ENCODE measurements at regions not wholly inside any gene's neighbourhood (a gene's known extent, or its start where the extent isn't known, plus 50 kb on each side); places are given as distances from the start of the nearest gene placed in this dataset.

GRCh38 chr18:78809845-78810244 lies 169.8 kb upstream of the SALL3 start:
- Histone ChIP-seq H3K4me1 (ENCODE audit: control insufficient read depth in 2 of 2, insufficient read depth in 2 of 2, low read length in 2 of 2) (no peaks in the 10 kb centered on the region), H3K4me3 (ENCODE audit: low read length in 2 of 2) (no peak overlapping the region), H3K9me3 (ENCODE audit: control insufficient read depth in 2 of 2, insufficient read depth in 1 of 2, low read length in 1 of 2) (peaks cover 0 to 5% of the 10 kb centered on the region in 2 donors), H3K36me3 (ENCODE audit: control insufficient read depth in 2 of 2, insufficient read depth in 2 of 2, low read length in 1 of 2) (no peaks in the 10 kb centered on the region), H3K27ac (ENCODE audit: low read depth in 1 of 2, low read length in 1 of 2) (no peak overlapping the region), H3K27me3 (ENCODE audit: control insufficient read depth in 2 of 2, insufficient read depth in 1 of 2, low read length in 1 of 2) (peaks cover 0 to 18% of the 10 kb centered on the region in 2 donors)
- no peak for DNase-seq (ENCODE audit: low read depth in 6 of 9, low spot score in 9 of 9)
- WGBS: 96% methylated on average over 13 of the region's 13 CpGs

DNA sequence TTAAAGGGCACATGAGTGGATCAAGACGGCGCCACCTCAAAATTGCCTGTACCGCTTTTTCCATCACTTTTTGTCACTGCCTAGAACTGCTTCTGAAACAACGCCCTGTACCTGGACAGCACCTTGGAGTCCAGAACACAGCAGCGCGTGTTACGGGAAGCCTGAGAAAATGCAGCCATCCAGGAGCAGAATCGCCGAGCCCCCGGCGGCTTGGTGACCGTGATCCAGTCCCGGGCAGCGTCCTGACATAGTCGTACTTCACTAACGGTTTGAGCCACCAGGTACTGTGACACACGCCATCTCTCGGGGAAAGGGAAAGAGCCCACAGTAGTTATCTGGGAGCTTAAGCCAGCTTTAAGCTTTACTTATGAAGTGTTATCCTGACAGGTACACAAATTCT lies 168.9 kb upstream of the SALL3 start:
- H3K36me3 ChIP-seq (ENCODE audit: control insufficient read depth in 2 of 2, insufficient read depth in 2 of 2, low read length in 1 of 2): no peaks in the 10 kb centered on the region
- peaks cover 0 to 21% of the 10 kb centered on the region in 2 donors for H3K27me3 ChIP-seq (ENCODE audit: control insufficient read depth in 2 of 2, insufficient read depth in 1 of 2, low read length in 1 of 2)
- no peak for DNase-seq (ENCODE audit: low read depth in 6 of 9, low spot score in 9 of 9)
- peaks cover 0 to 5% of the 10 kb centered on the region in 2 donors for H3K9me3 ChIP-seq (ENCODE audit: control insufficient read depth in 2 of 2, insufficient read depth in 1 of 2, low read length in 1 of 2)
- no peak overlapping the region for H3K27ac ChIP-seq (ENCODE audit: low read depth in 1 of 2, low read length in 1 of 2)
- no peak overlapping the region for H3K4me3 ChIP-seq (ENCODE audit: low read length in 2 of 2)
- 94% methylated on average over 18 of the region's 18 CpGs for WGBS
- H3K4me1 ChIP-seq (ENCODE audit: control insufficient read depth in 2 of 2, insufficient read depth in 2 of 2, low read length in 2 of 2): no peaks in the 10 kb centered on the region

GRCh38 chr18:78812067-78812466 lies 167.6 kb upstream of the SALL3 start:
- Histone ChIP-seq H3K27ac (ENCODE audit: low read depth in 1 of 2, low read length in 1 of 2) (no peak overlapping the region), H3K4me1 (ENCODE audit: control insufficient read depth in 2 of 2, insufficient read depth in 2 of 2, low read length in 2 of 2) (no peaks in the 10 kb centered on the region), H3K4me3 (ENCODE audit: low read length in 2 of 2) (no peak overlapping the region), H3K9me3 (ENCODE audit: control insufficient read depth in 2 of 2, insufficient read depth in 1 of 2, low read length in 1 of 2) (peaks cover 0 to 5% of the 10 kb centered on the region in 2 donors), H3K27me3 (ENCODE audit: control insufficient read depth in 2 of 2, insufficient read depth in 1 of 2, low read length in 1 of 2) (peaks cover 0 to 21% of the 10 kb centered on the region in 2 donors), H3K36me3 (ENCODE audit: control insufficient read depth in 2 of 2, insufficient read depth in 2 of 2, low read length in 1 of 2) (no peaks in the 10 kb centered on the region)
- no peak for DNase-seq (ENCODE audit: low read depth in 6 of 9, low spot score in 9 of 9)
- WGBS: 89% methylated on average over 9 of the region's 9 CpGs

DNA sequence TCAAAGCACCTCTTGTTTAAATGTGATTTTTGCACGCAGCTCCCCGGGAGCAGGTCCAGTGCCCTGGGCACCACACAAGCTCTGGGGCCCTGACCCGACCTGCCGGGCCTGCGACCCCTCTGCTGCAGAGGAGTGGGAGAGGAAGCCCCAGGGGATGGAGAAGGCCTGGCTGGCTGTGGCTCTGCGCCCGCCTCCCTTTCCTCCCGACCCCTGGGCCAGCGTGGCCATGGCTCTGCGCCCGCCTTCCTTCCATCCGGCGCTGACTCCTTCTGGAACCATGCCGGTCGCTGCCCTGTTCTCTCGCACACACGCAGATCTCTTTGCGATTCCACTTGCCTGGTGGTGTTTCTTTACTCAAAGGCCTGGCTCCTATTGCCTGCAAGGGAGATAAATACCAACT lies 166.5 kb upstream of the SALL3 start:
- no peaks in the 10 kb centered on the region for H3K36me3 ChIP-seq (ENCODE audit: control insufficient read depth in 2 of 2, insufficient read depth in 2 of 2, low read length in 1 of 2)
- no peaks in the 10 kb centered on the region for H3K4me1 ChIP-seq (ENCODE audit: control insufficient read depth in 2 of 2, insufficient read depth in 2 of 2, low read length in 2 of 2)
- H3K9me3 ChIP-seq (ENCODE audit: control insufficient read depth in 2 of 2, insufficient read depth in 1 of 2, low read length in 1 of 2): peaks cover 0 to 5% of the 10 kb centered on the region in 2 donors
- no peak overlapping the region for H3K4me3 ChIP-seq (ENCODE audit: low read length in 2 of 2)
- DNase-seq (ENCODE audit: low read depth in 6 of 9, low spot score in 9 of 9): no peak
- H3K27ac ChIP-seq (ENCODE audit: low read depth in 1 of 2, low read length in 1 of 2): no peak overlapping the region
- WGBS: 87% methylated on average over 18 of the region's 18 CpGs
- peaks cover 0 to 21% of the 10 kb centered on the region in 2 donors for H3K27me3 ChIP-seq (ENCODE audit: control insufficient read depth in 2 of 2, insufficient read depth in 1 of 2, low read length in 1 of 2)

- Histone ChIP-seq H3K9me3 (ENCODE audit: control insufficient read depth in 2 of 2, insufficient read depth in 1 of 2, low read length in 1 of 2) (peaks cover 0 to 5% of the 10 kb centered on the region in 2 donors), H3K4me3 (ENCODE audit: low read length in 2 of 2) (no peak overlapping the region), H3K36me3 (ENCODE audit: control insufficient read depth in 2 of 2, insufficient read depth in 2 of 2, low read length in 1 of 2) (no peaks in the 10 kb centered on the region), H3K27ac (ENCODE audit: low read depth in 1 of 2, low read length in 1 of 2) (no peak overlapping the region), H3K4me1 (ENCODE audit: control insufficient read depth in 2 of 2, insufficient read depth in 2 of 2, low read length in 2 of 2) (no peaks in the 10 kb centered on the region), H3K27me3 (ENCODE audit: control insufficient read depth in 2 of 2, insufficient read depth in 1 of 2, low read length in 1 of 2) (peaks cover 0 to 21% of the 10 kb centered on the region in 2 donors)
- no peak for DNase-seq (ENCODE audit: low read depth in 6 of 9, low spot score in 9 of 9)
- 28% methylated on average over 24 of the region's 24 CpGs for WGBS
Measured at GRCh38 chr18:78813936-78814710, 165.5 kb upstream of the SALL3 start.

GRCh38 chr18:78814766-78815165 lies 164.9 kb upstream of the SALL3 start:
- Histone ChIP-seq H3K36me3 (ENCODE audit: control insufficient read depth in 2 of 2, insufficient read depth in 2 of 2, low read length in 1 of 2) (no peaks in the 10 kb centered on the region), H3K27me3 (ENCODE audit: control insufficient read depth in 2 of 2, insufficient read depth in 1 of 2, low read length in 1 of 2) (peaks cover 0 to 21% of the 10 kb centered on the region in 2 donors), H3K4me1 (ENCODE audit: control insufficient read depth in 2 of 2, insufficient read depth in 2 of 2, low read length in 2 of 2) (no peaks in the 10 kb centered on the region), H3K27ac (ENCODE audit: low read depth in 1 of 2, low read length in 1 of 2) (no peak overlapping the region), H3K4me3 (ENCODE audit: low read length in 2 of 2) (no peak overlapping the region), H3K9me3 (ENCODE audit: control insufficient read depth in 2 of 2, insufficient read depth in 1 of 2, low read length in 1 of 2) (peaks cover 0 to 3% of the 10 kb centered on the region in 2 donors)
- 65% methylated on average over 14 of the region's 14 CpGs for WGBS
- DNase-seq (ENCODE audit: low read depth in 6 of 9, low spot score in 9 of 9): no peak

DNA sequence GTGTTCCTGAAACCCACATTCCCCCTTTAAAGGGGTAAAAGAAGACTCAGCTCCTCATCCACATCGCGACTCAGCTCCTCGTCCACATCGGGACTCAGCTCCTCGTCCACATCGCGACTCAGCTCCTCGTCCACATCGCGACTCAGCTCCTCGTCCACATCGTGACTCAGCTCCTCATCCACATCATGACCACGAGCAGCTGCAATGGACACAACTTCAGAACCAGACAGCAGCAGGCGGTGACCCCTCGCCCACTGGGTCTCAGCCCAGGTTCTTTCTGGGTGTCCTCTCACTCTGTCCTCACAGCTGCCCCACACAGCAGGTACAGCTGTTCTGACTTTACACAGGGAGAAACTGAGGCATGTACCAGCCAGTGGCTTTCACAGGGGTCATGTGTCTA lies 163.5 kb upstream of the SALL3 start:
- no peaks in the 10 kb centered on the region for H3K9me3 ChIP-seq (ENCODE audit: control insufficient read depth in 2 of 2, insufficient read depth in 1 of 2, low read length in 1 of 2)
- peaks cover 0 to 21% of the 10 kb centered on the region in 2 donors for H3K27me3 ChIP-seq (ENCODE audit: control insufficient read depth in 2 of 2, insufficient read depth in 1 of 2, low read length in 1 of 2)
- no peak overlapping the region for H3K27ac ChIP-seq (ENCODE audit: low read depth in 1 of 2, low read length in 1 of 2)
- DNase-seq (ENCODE audit: low read depth in 6 of 9, low spot score in 9 of 9): no peak
- WGBS: 94% methylated on average over 15 of the region's 15 CpGs
- H3K4me1 ChIP-seq (ENCODE audit: control insufficient read depth in 2 of 2, insufficient read depth in 2 of 2, low read length in 2 of 2): no peaks in the 10 kb centered on the region
- no peak overlapping the region for H3K4me3 ChIP-seq (ENCODE audit: low read length in 2 of 2)
- no peaks in the 10 kb centered on the region for H3K36me3 ChIP-seq (ENCODE audit: control insufficient read depth in 2 of 2, insufficient read depth in 2 of 2, low read length in 1 of 2)

- no peak overlapping the region for H3K27ac ChIP-seq (ENCODE audit: low read depth in 1 of 2, low read length in 1 of 2)
- H3K9me3 ChIP-seq (ENCODE audit: control insufficient read depth in 2 of 2, insufficient read depth in 1 of 2, low read length in 1 of 2): no peaks in the 10 kb centered on the region
- no peak for DNase-seq (ENCODE audit: low read depth in 6 of 9, low spot score in 9 of 9)
- H3K36me3 ChIP-seq (ENCODE audit: control insufficient read depth in 2 of 2, insufficient read depth in 2 of 2, low read length in 1 of 2): no peaks in the 10 kb centered on the region
- H3K4me1 ChIP-seq (ENCODE audit: control insufficient read depth in 2 of 2, insufficient read depth in 2 of 2, low read length in 2 of 2): no peaks in the 10 kb centered on the region
- 97% methylated on average over 21 of the region's 21 CpGs for WGBS
- H3K4me3 ChIP-seq (ENCODE audit: low read length in 2 of 2): no peak overlapping the region
- H3K27me3 ChIP-seq (ENCODE audit: control insufficient read depth in 2 of 2, insufficient read depth in 1 of 2, low read length in 1 of 2): peaks cover 0 to 21% of the 10 kb centered on the region in 2 donors
Measured at GRCh38 chr18:78816916-78817315, 162.7 kb upstream of the SALL3 start.

- DNase-seq (ENCODE audit: low read depth in 6 of 9, low spot score in 9 of 9): no peak
- no peaks in the 10 kb centered on the region for H3K4me1 ChIP-seq (ENCODE audit: control insufficient read depth in 2 of 2, insufficient read depth in 2 of 2, low read length in 2 of 2)
- no peak overlapping the region for H3K4me3 ChIP-seq (ENCODE audit: low read length in 2 of 2)
- 94% methylated on average over 5 of the region's 5 CpGs for WGBS
- no peak overlapping the region for H3K27ac ChIP-seq (ENCODE audit: low read depth in 1 of 2, low read length in 1 of 2)
- H3K27me3 ChIP-seq (ENCODE audit: control insufficient read depth in 2 of 2, insufficient read depth in 1 of 2, low read length in 1 of 2): peaks cover 0 to 15% of the 10 kb centered on the region in 2 donors
- no peaks in the 10 kb centered on the region for H3K36me3 ChIP-seq (ENCODE audit: control insufficient read depth in 2 of 2, insufficient read depth in 2 of 2, low read length in 1 of 2)
- peaks cover 0 to 1% of the 10 kb centered on the region in 2 donors for H3K9me3 ChIP-seq (ENCODE audit: control insufficient read depth in 2 of 2, insufficient read depth in 1 of 2, low read length in 1 of 2)
Measured at GRCh38 chr18:78818495-78818894, 161.1 kb upstream of the SALL3 start.

All from thymus (tissue), 11 donors.